SK-N-SH (cell line): ENCODE measurements at regions not wholly inside any gene's neighbourhood (a gene's known extent, or its start where the extent isn't known, plus 50 kb on each side); places are given as distances from the start of the nearest gene placed in this dataset.

ENCODE experiments used
- CTCF ChIP-seq: fragments of 200-600 bp; sonication (generic); IDR thresholded peaks from 2 replicates; pipeline ENCODE4 v1.6.1; 2017; ENCODE audit warnings: antibody characterized with exemption, mild to moderate bottlenecking, moderate library complexity
- ELF1 ChIP-seq: IDR thresholded peaks from 2 replicates; pipeline ENCODE4 v1.4.0; 2012
- EP300 ChIP-seq, 2 experiments: IDR thresholded peaks; 2 replicates each; pipeline versions ENCODE4 v1.4.0 to v1.6.1; 2012; ENCODE audit warnings: borderline replicate concordance in 1 of 2, low read depth in 1 of 2, low read length in 1 of 2
- NFIC ChIP-seq: IDR thresholded peaks from 2 replicates; pipeline ENCODE4 v1.4.0; 2012; ENCODE audit warnings: borderline replicate concordance
- POLR2AphosphoS5 ChIP-seq: IDR thresholded peaks from 2 replicates; pipeline ENCODE4 v1.6.1; 2012; ENCODE audit warnings: low read depth, low read length
- RFX5 ChIP-seq: IDR thresholded peaks from 2 replicates; pipeline ENCODE4 v1.6.1; 2012; ENCODE audit warnings: mild to moderate bottlenecking, improper control_type of control experiment, low read length
- SMC3 ChIP-seq: IDR thresholded peaks from 2 replicates; pipeline ENCODE4 v1.6.1; 2012; ENCODE audit warnings: low read depth, low read length, improper control_type of control experiment

DNA sequence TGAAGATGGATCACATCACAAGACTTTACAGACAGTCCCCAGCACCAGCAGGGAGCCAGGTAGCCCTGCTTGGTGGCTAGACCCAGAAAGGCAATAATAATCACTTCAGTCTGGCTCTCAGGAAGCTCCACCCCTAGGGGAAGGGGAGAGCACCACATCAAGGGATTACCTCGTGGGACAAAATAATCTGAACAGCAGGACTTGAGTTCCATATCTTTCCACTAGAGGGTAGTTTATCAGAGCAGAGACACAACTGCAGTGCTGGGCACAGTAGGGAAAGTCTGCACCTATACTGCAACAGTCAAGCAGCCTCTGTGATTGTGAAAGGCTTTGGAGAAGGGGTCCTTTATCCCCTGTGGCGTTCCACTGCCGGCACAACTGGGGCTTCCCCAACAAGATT is 547.0 kb upstream of the POU3F4 start:
- no peak for TF ChIP-seq CTCF
- TF ChIP-seq ELF1: no peak
- no peak for TF ChIP-seq EP300 (IDR thresholded peaks at IDR 0.05; ENCODE audit: borderline replicate concordance in 1 of 2, low read depth in 1 of 2, low read length in 1 of 2)
- no peak for TF ChIP-seq POLR2AphosphoS5
- TF ChIP-seq RFX5: no peak
- TF ChIP-seq NFIC: no peak
- TF ChIP-seq SMC3: no peak
